IMR-90 (cell line): ENCODE measurements at regions not wholly inside any gene's neighbourhood (a gene's known extent, or its start where the extent isn't known, plus 50 kb on each side); places are given as distances from the start of the nearest gene placed in this dataset.
A peak's percentile ranks its signal among the peaks of the same experiment; 100 is the strongest.

Experiments
- ATAC-seq: fragments of 200-7000 bp; cut with Tn5 transposase; 2 replicates; pipeline ENCODE4 v1.9.1; 2020; ENCODE audit warnings: low read depth, mild to moderate bottlenecking, moderate library complexity
- BruUV-seq: library from RNA; stranded (reverse); fragments of 400-500 nt; replicated peaks from 2 replicates; lab custom pipeline; 2021; lab: Mats Ljungman, UMichigan
- CTCF ChIA-PET: fragments of 300-600 bp; formaldehyde crosslinking; extraction: SDS; loops from one replicate; lab custom pipeline; 2021; ENCODE audit warnings: antibody characterized with exemption; lab: Yijun Ruan, JAX
- POLR2A ChIA-PET: fragments of 300-600 bp; sonication (Branson Sonifier 250); formaldehyde crosslinking; loops from one replicate; lab custom pipeline; 2022; ENCODE audit warnings: antibody characterized with exemption; ENCODE audit not compliant: unreplicated experiment; lab: Charles Lee
- DNase-seq: peaks from one replicate; pipeline ENCODE4 v3.0.0; 2013
- H2AFZ ChIP-seq: replicated peaks from 2 replicates; pipeline ENCODE3; 2013; ENCODE audit warnings: low read length, mild to moderate bottlenecking; ENCODE audit not compliant: poor library complexity
- H2AK5ac ChIP-seq: 2 replicates; pipeline ENCODE4 v1.6.1; 2013; ENCODE audit warnings: low read depth, low read length, inconsistent platforms
- H2AK9ac ChIP-seq: replicated peaks from 2 replicates; pipeline ENCODE3; 2013; ENCODE audit warnings: mild to moderate bottlenecking, low read depth, low read length, moderate library complexity; ENCODE audit not compliant: poor library complexity
- H2BK120ac ChIP-seq: 2 replicates; pipeline ENCODE4 v1.6.1; 2013; ENCODE audit warnings: low read depth, low read length, inconsistent platforms
- H2BK15ac ChIP-seq: 3 replicates; pipeline ENCODE4 v1.6.1; 2013; ENCODE audit warnings: low read depth, low read length, inconsistent platforms
- H2BK20ac ChIP-seq: 2 replicates; pipeline ENCODE4 v1.6.1; 2013; ENCODE audit warnings: low read depth, mild to moderate bottlenecking, inconsistent platforms, low read length, moderate library complexity
- H2BK5ac ChIP-seq: 2 replicates; pipeline ENCODE4 v1.6.1; 2013; ENCODE audit warnings: mild to moderate bottlenecking, low read depth, low read length, inconsistent platforms; ENCODE audit not compliant: poor library complexity, severe bottlenecking
- H3K14ac ChIP-seq: replicated peaks from 2 replicates; pipeline ENCODE4 v1.6.1; 2013; ENCODE audit warnings: low read depth, low read length, inconsistent platforms
- H3K18ac ChIP-seq: 2 replicates; pipeline ENCODE4 v1.6.1; 2013; ENCODE audit warnings: low read depth, low read length, control low read depth
- H3K23ac ChIP-seq: 2 replicates; pipeline ENCODE4 v1.6.1; 2013; ENCODE audit warnings: low read depth, low read length, inconsistent platforms
- H3K27ac ChIP-seq: 2 replicates; pipeline ENCODE4 v1.5.1; 2013; ENCODE audit warnings: mild to moderate bottlenecking, control low read depth, low read length; ENCODE audit not compliant: insufficient read depth
- H3K27me3 ChIP-seq: 2 replicates; pipeline ENCODE4 v1.6.1; 2013; ENCODE audit warnings: low read length; ENCODE audit not compliant: control insufficient read depth, insufficient read depth
- H3K36me3 ChIP-seq: 2 replicates; pipeline ENCODE4 v1.6.1; 2013; ENCODE audit warnings: low read length, mixed read lengths; ENCODE audit not compliant: control insufficient read depth, insufficient read depth
- H3K4ac ChIP-seq: 2 replicates; pipeline ENCODE4 v1.6.1; 2013; ENCODE audit warnings: low read depth, low read length, inconsistent platforms
- H3K4me1 ChIP-seq: 2 replicates; pipeline ENCODE4 v1.6.1; 2013; ENCODE audit warnings: low read length, mixed read lengths; ENCODE audit not compliant: control insufficient read depth, insufficient read depth
- H3K4me2 ChIP-seq: 2 replicates; pipeline ENCODE4 v1.6.1; 2013; ENCODE audit warnings: low read depth, mild to moderate bottlenecking, control low read depth, low read length, moderate library complexity
- H3K4me3 ChIP-seq: 2 replicates; pipeline ENCODE4 v1.5.1; 2013; ENCODE audit warnings: low read depth, mild to moderate bottlenecking, control low read depth, low read length, moderate library complexity; ENCODE audit not compliant: insufficient read depth
- H3K56ac ChIP-seq: 2 replicates; pipeline ENCODE4 v1.6.1; 2013; ENCODE audit warnings: low read length, inconsistent platforms; ENCODE audit not compliant: insufficient read depth; ENCODE audit errors: extremely low read depth
- H3K79me1 ChIP-seq, 2 experiments: 2 replicates each; pipeline ENCODE4 v1.6.1; 2013; ENCODE audit warnings: low read length in 2 of 2, inconsistent platforms in 1 of 2, low read depth in 1 of 2
- H3K9ac ChIP-seq: 2 replicates; pipeline ENCODE4 v1.6.1; 2013; ENCODE audit warnings: low read depth, low read length, control low read depth
- H3K9me1 ChIP-seq: 2 replicates; pipeline ENCODE4 v1.6.1; 2013; ENCODE audit warnings: low read length, inconsistent platforms; ENCODE audit not compliant: insufficient read depth
- H3K9me3 ChIP-seq: 2 replicates; pipeline ENCODE4 v1.6.1; 2013; ENCODE audit warnings: low read length; ENCODE audit not compliant: control insufficient read depth, insufficient read depth
- H4K20me1 ChIP-seq: 2 replicates; pipeline ENCODE4 v1.6.1; 2013; ENCODE audit warnings: low read length, inconsistent platforms; ENCODE audit not compliant: insufficient read depth
- H4K5ac ChIP-seq: 2 replicates; pipeline ENCODE4 v1.6.1; 2013; ENCODE audit warnings: mild to moderate bottlenecking, low read depth, low read length, control low read depth
- H4K8ac ChIP-seq, 2 experiments: 2 replicates each; pipeline ENCODE4 v1.6.1; 2013; ENCODE audit warnings: low read depth in 2 of 2, low read length in 2 of 2, control low read depth in 1 of 2, inconsistent platforms in 1 of 2
- H4K91ac ChIP-seq: 2 replicates; pipeline ENCODE4 v1.6.1; 2013; ENCODE audit warnings: low read depth, low read length, inconsistent platforms; ENCODE audit not compliant: insufficient read depth
- BHLHE40 ChIP-seq: fragments of 150-350 bp; IDR thresholded peaks from 2 replicates; pipeline ENCODE4 v1.6.1; 2016; ENCODE audit warnings: mild to moderate bottlenecking, low read depth, low read length
- CHD1 ChIP-seq: IDR thresholded peaks from 2 replicates; pipeline ENCODE4 v1.6.1; 2012; ENCODE audit warnings: low read depth, low read length, improper control_type of control experiment
- MAZ ChIP-seq: IDR thresholded peaks from 2 replicates; pipeline ENCODE4 v1.6.1; 2012; ENCODE audit warnings: low read depth, mild to moderate bottlenecking, low read length, improper control_type of control experiment, moderate library complexity, borderline replicate concordance
- MXI1 ChIP-seq: IDR thresholded peaks from 2 replicates; pipeline ENCODE4 v1.6.1; 2012; ENCODE audit warnings: low read depth, mild to moderate bottlenecking, low read length, moderate library complexity, borderline replicate concordance
- POLR2A ChIP-seq: IDR thresholded peaks from 2 replicates; pipeline ENCODE4 v1.6.1; 2012; ENCODE audit warnings: mild to moderate bottlenecking, low read depth, low read length
- RAD21 ChIP-seq: IDR thresholded peaks from 2 replicates; pipeline ENCODE4 v1.6.1; 2012; ENCODE audit warnings: low read length, improper control_type of control experiment
- RCOR1 ChIP-seq: IDR thresholded peaks from 2 replicates; pipeline ENCODE4 v1.6.1; 2012; ENCODE audit warnings: mild to moderate bottlenecking, low read length, improper control_type of control experiment; ENCODE audit not compliant: insufficient replicate concordance
- WGBS, 2 experiments: methylation state at CpG; one replicate each; pipeline versions ENCODE4 v1.1.5 to v1.1.7; 2013; ENCODE audit warnings: missing lambda C conversion rate in 2 of 2; ENCODE audit not compliant: insufficient read length in 1 of 2; ENCODE audit errors: extremely low coverage in 2 of 2; 5-methylcytosine and 5-hydroxymethylcytosine counted together
- dilution Hi-C: fragments of 300-500 bp; cut with HindIII; formaldehyde crosslinking; loops from one replicate; pipeline ENCODE4 v1.14.3; 2018; ENCODE audit warnings: low sequenced_read_pairs; ENCODE audit not compliant: unreplicated experiment
- in situ Hi-C: fragments of 300-500 bp; cut with MboI; formaldehyde crosslinking; loops from 3 replicates; pipeline ENCODE4 v1.14.3; 2019; ENCODE audit warnings: low sequenced_read_pairs, inconsistent platforms, mixed read lengths
- intact Hi-C: fragments of 100-400 bp; cut with micrococcal nuclease; formaldehyde crosslinking; loops from 2 replicates; pipeline ENCODE4 v1.10.0; 2022

DNA sequence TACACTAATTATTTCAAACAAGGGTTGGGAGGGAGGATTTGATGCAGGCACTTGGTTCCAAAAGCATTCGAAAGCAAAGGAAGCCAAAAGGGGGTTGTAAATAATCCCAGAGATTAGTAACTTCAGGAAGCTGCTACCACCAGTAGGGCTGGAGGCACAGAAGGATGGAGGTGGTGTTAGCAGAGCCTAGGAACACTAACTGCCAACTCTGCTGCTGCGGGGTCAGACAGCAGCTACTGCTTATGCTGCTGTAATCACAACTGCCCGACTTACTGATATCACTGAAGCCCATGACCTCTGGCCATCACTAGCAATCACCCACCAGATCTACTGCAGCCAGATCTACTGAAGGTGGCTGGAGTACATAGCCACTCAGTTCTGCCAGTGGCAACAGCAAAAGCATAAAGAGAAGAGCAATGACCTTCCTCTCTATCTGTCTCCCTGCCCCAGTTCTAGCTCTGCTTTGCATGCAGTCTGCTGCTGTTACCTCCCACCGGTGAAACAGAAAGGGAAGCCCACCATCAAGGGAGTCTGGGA, 408.5 kb downstream of the PLPP3 start:
- no peaks in the 10 kb centered on the region for H3K36me3 ChIP-seq
- intact Hi-C loops, result no loop called here
- H4K8ac ChIP-seq, result no peak overlapping the region
- H4K5ac ChIP-seq, result no peak overlapping the region; the same call in 1 of the 2 replicates
- WGBS, 2 experiments, result 60% methylated on average over 1 of the region's 4 CpGs; no CpG with 5 or more reads in 1 of the 2 experiments
- no peak overlapping the region for H3K18ac ChIP-seq
- no peak overlapping the region for H3K4me3 ChIP-seq
- H3K4ac ChIP-seq, result peak overlapping the region; percentile 15; the same call in 1 of the 2 replicates
- H3K56ac ChIP-seq, result no peak overlapping the region
- no peaks in the 10 kb centered on the region; the same call in 1 of the 2 replicates for H3K9me1 ChIP-seq
- no peak overlapping the region for H4K91ac ChIP-seq
- ATAC-seq (peak; percentile 38), DNase-seq (no peak)
- no peak overlapping the region for H3K4me2 ChIP-seq
- H2BK5ac ChIP-seq, result no peak overlapping the region
- dilution Hi-C loops, result no loop called here
- H3K79me1 ChIP-seq, result no peaks in the 10 kb centered on the region
- peaks cover 5% of the 10 kb centered on the region; the same call in 1 of the 2 replicates for H3K4me1 ChIP-seq
- no TSS peak for BruUV-seq
- H4K20me1 ChIP-seq, result no peaks in the 10 kb centered on the region
- no peak for TF ChIP-seq MAZ
- TF ChIP-seq BHLHE40, result no peak
- no peak for TF ChIP-seq RAD21
- TF ChIP-seq POLR2A, result no peak
- TF ChIP-seq CHD1, result no peak
- TF ChIP-seq MXI1, result no peak
- no peak for TF ChIP-seq RCOR1
- H2BK120ac ChIP-seq, result peak overlapping the region; percentile 34; the same call in 1 of the 2 replicates
- H2AK9ac ChIP-seq, result peak overlapping the region; percentile 7
- H2AFZ ChIP-seq, result peak overlapping the region; percentile 54
- H3K9ac ChIP-seq, result no peak overlapping the region
- in situ Hi-C loops, result no loop called here
- H3K14ac ChIP-seq, result peak overlapping the region; percentile 55; the same call in 1 of the 2 replicates
- ChIA-PET CTCF (no interaction called here), POLR2A (no interaction called here)
- peak overlapping the region; percentile 59; the same call in 1 of the 2 replicates for H2BK20ac ChIP-seq
- peak overlapping the region; percentile 41; the same call in 1 of the 3 replicates for H2BK15ac ChIP-seq
- no peak overlapping the region for H2AK5ac ChIP-seq
- no peak overlapping the region for H3K23ac ChIP-seq
- no peaks in the 10 kb centered on the region for H3K9me3 ChIP-seq
- no peaks in the 10 kb centered on the region for H3K27me3 ChIP-seq
- H3K27ac ChIP-seq, result no peak overlapping the region
